K562 (cell line): ENCODE measurements at regions not wholly inside any gene's neighbourhood (a gene's known extent, or its start where the extent isn't known, plus 50 kb on each side); places are given as distances from the start of the nearest gene placed in this dataset.

ENCODE experiments used
- SREBF1 ChIP-seq: fragments of 150-350 bp; IDR thresholded peaks from 2 replicates; pipeline ENCODE4 v1.6.1; 2014; ENCODE audit warnings: antibody characterized with exemption, low read depth, low read length, borderline replicate concordance
- ZNF318 ChIP-seq, 2 experiments: fragments of 450-650 bp; IDR thresholded peaks; 2 replicates each; pipeline ENCODE4 v1.6.1; 2016; ENCODE audit warnings: mild to moderate bottlenecking in 2 of 2, borderline replicate concordance in 1 of 2, low read depth in 1 of 2, moderate library complexity in 1 of 2

GRCh38 chr3:18086760-18087159 is 338.4 kb downstream of the SATB1 start (continued):
- TF ChIP-seq ZNF318 (IDR thresholded peaks at IDR 0.05; ENCODE audit: borderline replicate concordance in 1 of 2, low read depth in 1 of 2): no peak
- no peak for TF ChIP-seq SREBF1
- TF ChIP-seq, all 486 proteins: peak for 0
